ENCODE measurements at regions not wholly inside any gene's neighbourhood (a gene's known extent, or its start where the extent isn't known, plus 50 kb on each side); places are given as distances from the start of the nearest gene placed in this dataset.

DNA sequence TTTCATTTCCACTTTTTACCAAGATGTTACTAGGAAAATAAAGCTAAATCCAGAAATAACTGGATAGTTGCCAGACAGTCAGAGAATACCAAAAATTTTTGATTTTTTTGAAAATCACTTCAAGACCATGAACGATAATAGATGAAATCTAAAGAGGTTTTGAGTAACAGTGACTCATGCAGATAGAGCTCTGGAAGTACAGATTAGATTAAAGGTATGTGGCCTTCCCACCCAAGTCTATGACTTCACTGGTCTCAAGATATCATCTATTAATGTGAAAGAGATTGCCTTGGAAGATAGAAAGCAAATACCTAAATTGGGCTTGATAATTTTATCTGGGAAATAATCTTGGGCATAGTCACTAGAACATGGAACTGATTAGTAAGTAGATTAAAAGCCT is 415.9 kb downstream of the METTL15 start:
- no peak for DNase-seq (ENCODE audit: low read depth)
- no peak overlapping the region for H3K4me3 ChIP-seq (ENCODE audit: low read length)
- TF ChIP-seq, protein P1, sequence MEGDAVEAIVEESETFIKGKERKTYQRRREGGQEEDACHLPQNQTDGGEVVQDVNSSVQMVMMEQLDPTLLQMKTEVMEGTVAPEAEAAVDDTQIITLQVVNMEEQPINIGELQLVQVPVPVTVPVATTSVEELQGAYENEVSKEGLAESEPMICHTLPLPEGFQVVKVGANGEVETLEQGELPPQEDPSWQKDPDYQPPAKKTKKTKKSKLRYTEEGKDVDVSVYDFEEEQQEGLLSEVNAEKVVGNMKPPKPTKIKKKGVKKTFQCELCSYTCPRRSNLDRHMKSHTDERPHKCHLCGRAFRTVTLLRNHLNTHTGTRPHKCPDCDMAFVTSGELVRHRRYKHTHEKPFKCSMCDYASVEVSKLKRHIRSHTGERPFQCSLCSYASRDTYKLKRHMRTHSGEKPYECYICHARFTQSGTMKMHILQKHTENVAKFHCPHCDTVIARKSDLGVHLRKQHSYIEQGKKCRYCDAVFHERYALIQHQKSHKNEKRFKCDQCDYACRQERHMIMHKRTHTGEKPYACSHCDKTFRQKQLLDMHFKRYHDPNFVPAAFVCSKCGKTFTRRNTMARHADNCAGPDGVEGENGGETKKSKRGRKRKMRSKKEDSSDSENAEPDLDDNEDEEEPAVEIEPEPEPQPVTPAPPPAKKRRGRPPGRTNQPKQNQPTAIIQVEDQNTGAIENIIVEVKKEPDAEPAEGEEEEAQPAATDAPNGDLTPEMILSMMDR (conservative IDR thresholded peaks at IDR 0.05; ENCODE audit: low read depth, low read length): no peak

DNA sequence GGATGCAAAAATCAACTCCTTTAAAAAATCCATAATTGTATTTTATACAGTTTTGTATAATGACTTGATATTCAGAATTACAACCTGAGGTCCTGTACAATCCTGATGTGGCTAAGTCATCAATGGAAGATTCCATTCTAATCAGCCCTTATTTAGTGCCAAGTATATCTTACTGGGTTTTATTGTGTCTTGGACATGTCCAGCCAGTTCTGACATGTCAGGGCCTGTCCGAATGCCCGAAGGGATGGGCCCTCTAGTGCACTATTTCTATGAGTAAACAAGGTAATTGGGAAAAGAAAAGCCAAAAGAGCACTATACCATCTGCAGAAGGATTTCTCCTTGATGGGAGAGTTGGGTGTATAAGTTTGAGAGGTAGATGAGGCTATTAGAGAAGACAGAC is 412.9 kb downstream of the METTL15 start:
- TF ChIP-seq, protein P1 (conservative IDR thresholded peaks at IDR 0.05; ENCODE audit: low read depth, low read length): no peak
- H3K4me3 ChIP-seq (ENCODE audit: low read length): no peak overlapping the region
- DNase-seq (ENCODE audit: low read depth): no peak

DNA sequence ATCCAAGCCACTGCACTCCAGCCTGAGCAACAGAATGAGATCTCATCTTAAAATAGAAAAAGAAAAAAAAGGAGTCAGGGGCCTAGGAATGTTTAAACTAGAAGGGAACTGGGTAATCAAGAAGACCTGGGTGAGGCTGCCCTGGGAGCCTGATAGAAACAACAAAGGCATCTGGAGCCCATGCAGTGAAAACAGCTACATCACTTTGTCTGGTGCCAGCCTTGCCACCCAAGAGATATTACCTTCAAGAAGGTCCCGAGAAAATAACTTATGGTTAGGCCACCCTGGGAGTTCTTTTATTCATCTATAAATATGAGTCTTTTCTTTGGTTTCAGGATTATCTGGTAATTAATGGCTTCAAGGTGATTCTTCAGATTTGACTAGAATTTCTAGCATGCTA is 412.1 kb downstream of the METTL15 start:
- no peak for DNase-seq (ENCODE audit: low read depth)
- no peak overlapping the region for H3K4me3 ChIP-seq (ENCODE audit: low read length)
- TF ChIP-seq, protein P1 (conservative IDR thresholded peaks at IDR 0.05; ENCODE audit: low read depth, low read length): no peak

DNA sequence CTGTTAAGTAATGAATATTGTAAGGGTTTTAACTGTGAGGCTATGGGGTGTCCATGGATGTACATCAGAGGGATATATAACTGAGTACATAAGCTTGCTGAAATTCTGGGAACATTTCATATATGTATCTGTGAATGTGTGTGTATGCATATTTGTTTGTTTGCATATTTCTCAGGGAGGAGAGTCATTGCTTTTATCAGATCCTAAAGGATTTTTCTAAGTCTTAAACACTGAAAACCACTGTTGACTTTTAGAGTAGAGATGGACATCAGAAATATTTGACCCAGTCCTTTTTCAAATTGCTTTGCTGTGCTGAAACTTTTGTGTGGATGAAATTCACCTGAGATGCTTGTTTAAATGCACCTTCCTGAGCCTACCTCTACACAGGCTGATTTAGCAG is 410.6 kb downstream of the METTL15 start:
- DNase-seq (ENCODE audit: low read depth): no peak
- no peak overlapping the region for H3K4me3 ChIP-seq (ENCODE audit: low read length)
- TF ChIP-seq, protein P1 (conservative IDR thresholded peaks at IDR 0.05; ENCODE audit: low read depth, low read length): no peak

DNA sequence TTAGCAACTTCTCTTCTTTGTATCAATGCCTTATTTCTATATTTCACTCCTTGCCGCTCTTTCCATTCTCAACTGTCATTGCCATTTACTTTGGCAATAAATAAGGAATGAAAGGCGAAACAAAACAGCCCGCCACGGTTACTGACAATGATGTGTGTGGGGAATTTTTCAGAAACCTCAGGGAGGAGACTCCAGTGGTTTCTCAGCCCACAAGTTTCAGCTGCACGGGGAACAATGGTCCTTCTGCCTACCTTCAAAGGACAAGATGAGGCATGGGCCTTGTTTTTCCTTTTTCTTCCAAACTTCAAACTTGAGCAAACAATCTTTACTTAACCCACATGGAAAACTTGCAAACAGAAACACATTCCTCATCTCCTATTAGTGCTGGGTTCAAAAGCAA is 409.4 kb downstream of the METTL15 start:
- H3K4me3 ChIP-seq (ENCODE audit: low read length): no peak overlapping the region
- no peak for DNase-seq (ENCODE audit: low read depth)
- TF ChIP-seq, protein P1 (conservative IDR thresholded peaks at IDR 0.05; ENCODE audit: low read depth, low read length): no peak

DNA sequence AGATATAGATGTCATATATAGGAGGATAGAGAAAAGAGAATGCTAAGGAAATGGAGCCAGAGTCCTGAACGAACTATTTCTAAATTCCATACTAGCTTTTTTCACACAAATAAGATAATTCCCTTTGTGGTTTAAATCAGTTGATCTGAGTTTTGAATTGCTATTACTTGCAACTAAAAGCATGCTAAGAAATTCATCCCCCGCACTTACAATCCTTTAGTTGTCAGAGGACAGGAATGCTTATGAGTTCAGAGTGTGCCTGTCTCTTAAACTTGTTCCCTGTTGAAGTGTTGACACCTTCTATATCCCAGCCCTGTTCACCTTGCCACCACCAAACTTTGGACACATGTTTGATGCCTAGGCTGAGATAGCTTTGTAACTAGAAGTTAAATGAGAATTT is 406.2 kb downstream of the METTL15 start:
- DNase-seq (ENCODE audit: low read depth): no peak
- TF ChIP-seq, protein P1 (conservative IDR thresholded peaks at IDR 0.05; ENCODE audit: low read depth, low read length): no peak
- no peak overlapping the region for H3K4me3 ChIP-seq (ENCODE audit: low read length)

DNA sequence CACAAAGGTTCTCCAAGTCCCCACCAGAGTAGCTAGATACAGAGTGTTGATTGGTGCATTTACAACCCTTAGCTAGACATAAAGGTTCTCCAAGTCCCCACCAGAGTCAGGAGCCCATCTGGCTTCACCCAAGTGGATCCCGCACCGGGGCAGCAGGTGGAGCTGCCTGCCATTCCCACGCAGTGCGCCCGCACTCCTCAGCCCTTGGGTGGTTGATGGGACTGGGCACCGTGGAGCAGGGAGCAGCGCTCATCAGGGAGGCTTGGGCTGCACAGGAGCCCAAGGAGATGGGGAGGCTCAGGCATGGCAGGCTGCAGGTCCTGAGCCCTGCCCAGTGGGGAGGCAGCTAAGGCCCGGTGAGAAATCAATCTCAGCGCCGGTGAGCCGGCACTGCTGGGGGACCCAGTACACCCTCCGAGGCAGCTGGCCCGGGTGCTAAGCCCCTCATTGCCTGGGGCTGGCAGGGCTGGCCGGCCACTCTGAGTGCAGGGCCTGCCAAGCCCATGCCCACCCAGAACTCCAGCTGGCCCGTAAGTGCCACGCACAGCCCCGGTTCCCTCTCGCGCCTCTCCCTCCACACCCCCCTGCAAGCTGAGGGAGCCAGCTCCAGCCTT is 404.1 kb downstream of the METTL15 start:
- TF ChIP-seq, protein P1 (conservative IDR thresholded peaks at IDR 0.05; ENCODE audit: low read depth, low read length): no peak
- no peak overlapping the region for H3K4me3 ChIP-seq (ENCODE audit: low read length)
- no peak for DNase-seq (ENCODE audit: low read depth)
